Left forelimb (tissue), 1 donor: ENCODE measurements at regions not wholly inside any gene's neighbourhood (a gene's known extent, or its start where the extent isn't known, plus 50 kb on each side); places are given as distances from the start of the nearest gene placed in this dataset.

Experiments used
- DNase-seq: peaks from one replicate; pipeline ENCODE4 v3.0.0-alpha.2; 2018; ENCODE audit warnings: low spot score

GRCh38 chr3:124091716-124092115 lies 99.8 kb upstream of the ROPN1 start:
- DNase-seq, result no peak

- no peak for DNase-seq
Measured at GRCh38 chr3:124092811-124093210, 100.9 kb upstream of the ROPN1 start.

- no peak for DNase-seq
Measured at GRCh38 chr3:124094496-124094895, 102.6 kb upstream of the ROPN1 start.

- no peak for DNase-seq
Measured at GRCh38 chr3:124097362-124098131, 105.6 kb upstream of the ROPN1 start.

GRCh38 chr3:124101643-124102042 lies 109.7 kb upstream of the ROPN1 start:
- DNase-seq, result no peak

- DNase-seq, result no peak
Measured at GRCh38 chr3:124107104-124107890, 115.4 kb upstream of the ROPN1 start.

- no peak for DNase-seq
Measured at GRCh38 chr3:124108446-124108845, 116.5 kb upstream of the ROPN1 start.

GRCh38 chr3:124113485-124113884 lies 121.6 kb upstream of the ROPN1 start:
- DNase-seq, result no peak

- no peak for DNase-seq
Measured at GRCh38 chr3:124115279-124115678, 123.4 kb upstream of the ROPN1 start.

GRCh38 chr3:124115956-124116355 lies 124.0 kb upstream of the ROPN1 start:
- no peak for DNase-seq

- DNase-seq, result no peak
Measured at GRCh38 chr3:124116906-124117305, 125.0 kb upstream of the ROPN1 start.

- DNase-seq, result no peak
Measured at GRCh38 chr3:124117486-124117885, 125.6 kb upstream of the ROPN1 start.

- no peak for DNase-seq
Measured at GRCh38 chr3:124118397-124118796, 126.5 kb upstream of the ROPN1 start.

- no peak for DNase-seq
Measured at GRCh38 chr3:124119056-124119716, 127.3 kb upstream of the ROPN1 start.

GRCh38 chr3:124121379-124122312 lies 129.7 kb upstream of the ROPN1 start:
- DNase-seq, result no peak

GRCh38 chr3:124125315-124125714 lies 133.4 kb upstream of the ROPN1 start:
- no peak for DNase-seq

GRCh38 chr3:124126436-124127023 lies 134.6 kb upstream of the ROPN1 start:
- DNase-seq, result no peak

- DNase-seq, result no peak
Measured at GRCh38 chr3:124131158-124131557, 139.2 kb upstream of the ROPN1 start.

- DNase-seq, result no peak
Measured at GRCh38 chr3:124131580-124131979, 139.7 kb upstream of the ROPN1 start.

- DNase-seq, result no peak
Measured at GRCh38 chr3:124132813-124133212, 140.9 kb upstream of the ROPN1 start.

- no peak for DNase-seq
Measured at GRCh38 chr3:124133366-124133940, 141.5 kb upstream of the ROPN1 start.
